Suprapubic skin (tissue), 4 donors: ENCODE measurements at regions not wholly inside any gene's neighbourhood (a gene's known extent, or its start where the extent isn't known, plus 50 kb on each side); places are given as distances from the start of the nearest gene placed in this dataset.

Experiments used
- DNase-seq, 2 donors: peaks; one replicate each; pipeline ENCODE4 v3.0.0-alpha.2; 2019; ENCODE audit warnings: low spot score in 2 of 2
- H3K27ac ChIP-seq: fragments of 200-600 bp; sonication (generic); one replicate; pipeline ENCODE4 v1.5.1; 2019
- H3K27me3 ChIP-seq: fragments of 200-600 bp; sonication (generic); one replicate; pipeline ENCODE4 v1.5.1; 2019
- H3K36me3 ChIP-seq: fragments of 200-600 bp; sonication (generic); one replicate; pipeline ENCODE4 v1.5.1; 2019
- H3K4me1 ChIP-seq: fragments of 200-600 bp; sonication (generic); one replicate; pipeline ENCODE4 v1.5.1; 2019
- H3K4me3 ChIP-seq: fragments of 200-600 bp; sonication (generic); one replicate; pipeline ENCODE4 v1.5.1; 2019; ENCODE audit warnings: mild to moderate bottlenecking
- H3K9me3 ChIP-seq: fragments of 200-600 bp; sonication (generic); one replicate; pipeline ENCODE4 v1.5.1; 2019
- CTCF ChIP-seq, 2 donors: fragments of 200-600 bp in 1 of 2; fragments of 450-650 bp in 1 of 2; sonication (generic) in 1 of 2; IDR thresholded peaks; one replicate each; pipeline ENCODE4 v1.5.1; 2016 to 2019; ENCODE audit warnings: antibody characterized with exemption in 2 of 2, mild to moderate bottlenecking in 1 of 2, moderate library complexity in 1 of 2
- EP300 ChIP-seq: sonication (generic); formaldehyde crosslinking; IDR thresholded peaks from one replicate; pipeline ENCODE4 v1.6.1; 2017; ENCODE audit warnings: antibody characterized with exemption
- POLR2A ChIP-seq, 2 donors: fragments of 450-650 bp; IDR thresholded peaks; one replicate each; pipeline ENCODE4 v1.6.1; 2017; ENCODE audit warnings: antibody characterized with exemption in 2 of 2, mild to moderate bottlenecking in 2 of 2, moderate library complexity in 2 of 2
- POLR2AphosphoS5 ChIP-seq, 3 donors: sonication (generic); formaldehyde crosslinking; IDR thresholded peaks; one replicate each; pipeline ENCODE4 v1.6.1; 2017; ENCODE audit warnings: antibody characterized with exemption in 3 of 3
- WGBS: methylation state at CpG from one replicate; pipeline ENCODE4 v1.1.5; 2018; 5-methylcytosine and 5-hydroxymethylcytosine counted together

GRCh38 chr5:58187432-58188261 is 272.2 kb downstream of the PLK2 start:
- WGBS: 67% methylated on average over 1 of the region's 1 CpG
- no peaks in the 10 kb centered on the region for H3K36me3 ChIP-seq

GRCh38 chr5:58185801-58186200 is 274.1 kb downstream of the PLK2 start:
- H3K27ac ChIP-seq: no peak overlapping the region
- peaks cover 4% of the 10 kb centered on the region for H3K4me1 ChIP-seq

More at GRCh38 chr5:58187432-58188261, 272.2 kb downstream of the PLK2 start:
- DNase-seq: no peak
- H3K27me3 ChIP-seq: no peaks in the 10 kb centered on the region
- H3K27ac ChIP-seq: no peak overlapping the region
- no peak overlapping the region for H3K4me3 ChIP-seq
- no peak for TF ChIP-seq POLR2A (IDR thresholded peaks at IDR 0.05)
- TF ChIP-seq CTCF (IDR thresholded peaks at IDR 0.05): no peak
- H3K9me3 ChIP-seq: no peaks in the 10 kb centered on the region
- peaks cover 4% of the 10 kb centered on the region for H3K4me1 ChIP-seq

GRCh38 chr5:58185397-58185796 is 274.5 kb downstream of the PLK2 start:
- no peak for DNase-seq
- Histone ChIP-seq H3K9me3 (no peaks in the 10 kb centered on the region), H3K4me1 (peaks cover 4% of the 10 kb centered on the region), H3K27ac (no peak overlapping the region), H3K27me3 (no peaks in the 10 kb centered on the region), H3K4me3 (no peak overlapping the region), H3K36me3 (no peaks in the 10 kb centered on the region)
- WGBS: 93% methylated on average over 2 of the region's 2 CpGs
- TF ChIP-seq CTCF (IDR thresholded peaks at IDR 0.05) (no peak), EP300 (no peak), POLR2A (IDR thresholded peaks at IDR 0.05) (no peak), POLR2AphosphoS5 (IDR thresholded peaks at IDR 0.05) (no peak)

More at GRCh38 chr5:58185801-58186200, 274.1 kb downstream of the PLK2 start:
- no peaks in the 10 kb centered on the region for H3K27me3 ChIP-seq
- DNase-seq: no peak
- no peaks in the 10 kb centered on the region for H3K9me3 ChIP-seq
- no peak overlapping the region for H3K4me3 ChIP-seq
- no peak for TF ChIP-seq POLR2A (IDR thresholded peaks at IDR 0.05)
- TF ChIP-seq EP300: no peak
- TF ChIP-seq CTCF (IDR thresholded peaks at IDR 0.05): no peak
- no peak for TF ChIP-seq POLR2AphosphoS5 (IDR thresholded peaks at IDR 0.05)
- no peaks in the 10 kb centered on the region for H3K36me3 ChIP-seq
- 55% methylated on average over 3 of the region's 3 CpGs for WGBS

GRCh38 chr5:58184910-58185309 is 275.0 kb downstream of the PLK2 start:
- no peak for DNase-seq
- Histone ChIP-seq H3K27me3 (no peaks in the 10 kb centered on the region), H3K36me3 (no peaks in the 10 kb centered on the region), H3K9me3 (no peaks in the 10 kb centered on the region), H3K27ac (no peak overlapping the region), H3K4me1 (peaks cover 4% of the 10 kb centered on the region), H3K4me3 (no peak overlapping the region)
- 85% methylated on average over 2 of the region's 2 CpGs for WGBS
- TF ChIP-seq EP300 (no peak), CTCF (IDR thresholded peaks at IDR 0.05) (no peak), POLR2AphosphoS5 (IDR thresholded peaks at IDR 0.05) (no peak), POLR2A (IDR thresholded peaks at IDR 0.05) (no peak)

- WGBS: 70% methylated on average over 2 of the region's 2 CpGs
- Histone ChIP-seq H3K36me3 (no peaks in the 10 kb centered on the region), H3K4me3 (no peak overlapping the region), H3K27ac (no peak overlapping the region), H3K9me3 (no peaks in the 10 kb centered on the region), H3K4me1 (peaks cover 4% of the 10 kb centered on the region), H3K27me3 (no peaks in the 10 kb centered on the region)
- DNase-seq: no peak
- TF ChIP-seq CTCF (IDR thresholded peaks at IDR 0.05) (no peak), POLR2A (IDR thresholded peaks at IDR 0.05) (no peak), POLR2AphosphoS5 (IDR thresholded peaks at IDR 0.05) (no peak), EP300 (no peak)
Measured at GRCh38 chr5:58183786-58184085, 276.1 kb downstream of the PLK2 start.
